ENCODE measurements at regions not wholly inside any gene's neighbourhood (a gene's known extent, or its start where the extent isn't known, plus 50 kb on each side); places are given as distances from the start of the nearest gene placed in this dataset.

GRCh38 chr4:177582992-177583391 is 140.8 kb upstream of the AGA start:
- Mint-ChIP-seq H3K9me3 (ENCODE audit: low read depth) (no peaks in the 10 kb centered on the region), H3K4me3 (ENCODE audit: low read depth) (no peak overlapping the region), H3K4me1 (ENCODE audit: low read depth) (peaks cover 1% of the 10 kb centered on the region), H3K27ac (no peak overlapping the region), H3K36me3 (ENCODE audit: insufficient read depth) (no peaks in the 10 kb centered on the region), H3K27me3 (no peaks in the 10 kb centered on the region)
- DNase-seq (ENCODE audit: low spot score, unreplicated experiment), result no peak
- no peak for TF ChIP-seq CTCF (IDR thresholded peaks at IDR 0.05; ENCODE audit: unreplicated experiment)

DNA sequence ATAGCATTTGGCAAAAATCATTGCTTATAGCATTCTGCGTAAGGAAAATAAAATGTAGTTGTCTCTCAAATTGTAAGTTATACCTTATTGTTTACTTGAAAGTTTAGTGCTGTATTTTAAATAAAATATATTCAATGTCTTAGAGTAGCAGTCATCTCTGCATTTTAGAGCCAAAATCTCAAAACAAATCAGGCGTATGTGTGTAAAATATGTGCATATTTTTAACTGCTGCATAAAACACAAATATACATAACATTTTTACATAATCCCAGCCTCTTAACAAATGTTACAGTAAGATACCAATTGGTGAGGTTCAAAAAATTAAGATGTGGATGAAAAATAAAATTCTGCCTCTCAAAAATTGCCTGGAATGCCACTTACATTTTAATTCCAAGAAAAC is 145.8 kb upstream of the AGA start:
- Mint-ChIP-seq H3K36me3 (ENCODE audit: insufficient read depth) (no peaks in the 10 kb centered on the region), H3K9me3 (ENCODE audit: low read depth) (no peaks in the 10 kb centered on the region), H3K4me1 (ENCODE audit: low read depth) (peaks cover 1% of the 10 kb centered on the region), H3K27ac (no peak overlapping the region), H3K4me3 (ENCODE audit: low read depth) (no peak overlapping the region), H3K27me3 (no peaks in the 10 kb centered on the region)
- TF ChIP-seq CTCF (IDR thresholded peaks at IDR 0.05; ENCODE audit: unreplicated experiment), result no peak
- DNase-seq (ENCODE audit: low spot score, unreplicated experiment), result no peak

DNA sequence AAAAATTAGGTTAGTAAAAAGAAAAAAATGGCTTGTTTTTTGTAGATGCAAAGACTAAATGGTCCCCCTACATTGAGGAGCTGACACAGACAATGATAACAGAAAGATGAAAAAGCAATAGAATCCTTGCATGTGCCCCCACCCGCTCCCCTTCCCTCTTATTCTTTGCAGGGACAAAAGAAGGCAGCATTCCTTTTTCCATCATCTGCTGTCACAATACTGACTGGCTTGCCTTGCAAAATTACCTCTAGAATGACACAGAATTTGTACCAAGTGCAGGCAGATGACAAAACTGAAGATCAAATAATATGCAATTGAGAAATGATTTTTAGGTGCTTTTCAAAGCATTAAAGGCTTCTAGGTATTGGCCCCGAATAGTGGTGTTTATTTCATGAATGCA is 153.1 kb upstream of the AGA start:
- no peaks in the 10 kb centered on the region for H3K36me3 Mint-ChIP-seq (ENCODE audit: insufficient read depth)
- no peaks in the 10 kb centered on the region for H3K27me3 Mint-ChIP-seq
- no peak for DNase-seq (ENCODE audit: low spot score, unreplicated experiment)
- H3K27ac Mint-ChIP-seq, result no peak overlapping the region
- no peak overlapping the region for H3K4me3 Mint-ChIP-seq (ENCODE audit: low read depth)
- peaks cover 3% of the 10 kb centered on the region for H3K9me3 Mint-ChIP-seq (ENCODE audit: low read depth)
- TF ChIP-seq CTCF (IDR thresholded peaks at IDR 0.05; ENCODE audit: unreplicated experiment), result no peak
- H3K4me1 Mint-ChIP-seq (ENCODE audit: low read depth), result peaks cover 8% of the 10 kb centered on the region

DNA sequence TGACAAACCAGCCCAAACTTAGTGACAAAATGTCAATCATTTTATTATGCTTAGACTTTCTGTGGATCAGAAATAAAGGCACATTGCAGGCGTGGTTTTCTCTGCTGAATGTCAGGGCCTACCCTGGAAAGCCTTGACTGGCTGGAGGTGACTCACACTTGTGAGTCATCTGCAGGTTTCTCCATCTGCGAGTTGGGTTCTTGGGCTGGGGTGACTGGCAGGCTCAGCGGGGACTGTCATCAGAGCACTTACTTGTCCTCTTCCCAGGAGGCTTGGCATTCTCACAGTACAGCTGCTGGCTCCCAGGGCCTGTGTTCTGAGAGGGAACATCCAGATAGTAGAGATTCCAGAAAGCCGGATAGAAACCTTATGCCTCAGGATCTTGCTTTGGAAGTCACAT is 153.8 kb upstream of the AGA start:
- no peak overlapping the region for H3K27ac Mint-ChIP-seq
- no peak for DNase-seq (ENCODE audit: low spot score, unreplicated experiment)
- no peak overlapping the region for H3K4me3 Mint-ChIP-seq (ENCODE audit: low read depth)
- H3K4me1 Mint-ChIP-seq (ENCODE audit: low read depth), result peaks cover 8% of the 10 kb centered on the region
- no peaks in the 10 kb centered on the region for H3K27me3 Mint-ChIP-seq
- H3K9me3 Mint-ChIP-seq (ENCODE audit: low read depth), result peaks cover 3% of the 10 kb centered on the region
- no peak for TF ChIP-seq CTCF (IDR thresholded peaks at IDR 0.05; ENCODE audit: unreplicated experiment)
- H3K36me3 Mint-ChIP-seq (ENCODE audit: insufficient read depth), result no peaks in the 10 kb centered on the region

DNA sequence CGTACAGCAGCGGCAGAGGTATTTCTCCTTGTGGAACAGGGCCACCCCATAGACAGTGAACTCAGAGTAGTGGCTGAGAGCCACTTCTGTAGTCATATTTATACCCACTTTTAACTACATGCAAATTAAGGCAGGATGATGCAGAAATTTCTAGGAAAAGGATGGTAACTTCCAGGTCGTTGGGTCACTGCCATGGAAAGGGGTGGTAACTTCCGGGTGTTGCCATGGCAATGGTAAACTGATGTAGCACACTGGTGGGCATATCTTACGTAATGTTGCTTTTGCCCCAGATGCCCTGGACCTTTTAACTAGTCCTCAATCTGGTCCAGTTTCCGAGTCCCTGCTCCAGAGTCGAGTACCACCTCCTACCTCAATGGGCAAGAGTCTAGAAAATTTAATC is 154.8 kb upstream of the AGA start:
- TF ChIP-seq CTCF (IDR thresholded peaks at IDR 0.05; ENCODE audit: unreplicated experiment), result no peak
- Mint-ChIP-seq H3K27ac (no peak overlapping the region), H3K27me3 (no peaks in the 10 kb centered on the region), H3K36me3 (ENCODE audit: insufficient read depth) (no peaks in the 10 kb centered on the region), H3K4me1 (ENCODE audit: low read depth) (peaks cover 8% of the 10 kb centered on the region), H3K9me3 (ENCODE audit: low read depth) (peaks cover 3% of the 10 kb centered on the region), H3K4me3 (ENCODE audit: low read depth) (no peak overlapping the region)
- no peak for DNase-seq (ENCODE audit: low spot score, unreplicated experiment)
